ENCODE measurements at regions not wholly inside any gene's neighbourhood (a gene's known extent, or its start where the extent isn't known, plus 50 kb on each side); places are given as distances from the start of the nearest gene placed in this dataset.

GRCh38 chr12:15052691-15053090, 79.8 kb downstream of the PDE6H start:
- no peak for ATAC-seq (ENCODE audit: insufficient read depth, low read depth)

GRCh38 chr12:15056218-15056617, 83.4 kb downstream of the PDE6H start:
- H3K79me2 ChIP-seq (ENCODE audit: insufficient read depth, low read length), result no peaks in the 10 kb centered on the region
- H3K4me2 ChIP-seq (ENCODE audit: insufficient read depth, low read length), result no peak overlapping the region
- H3K9me3 ChIP-seq (ENCODE audit: insufficient read depth, low read length, severe bottlenecking), result no peaks in the 10 kb centered on the region
- no peak overlapping the region for H3K9ac ChIP-seq (ENCODE audit: low read depth, low read length)
- ATAC-seq (ENCODE audit: insufficient read depth, low read depth) (no peak), DNase-seq (no peak)
- no peak overlapping the region for H3K27ac ChIP-seq (ENCODE audit: low read length)
- H3K4me3 ChIP-seq (ENCODE audit: low read depth in 1 of 2, low read length in 2 of 2), result no peak overlapping the region
- H3K4me1 ChIP-seq (ENCODE audit: insufficient read depth, low read length), result peaks cover 8% of the 10 kb centered on the region
- no peak overlapping the region for H2AFZ ChIP-seq (ENCODE audit: low read depth, low read length)
- H4K20me1 ChIP-seq (ENCODE audit: insufficient read depth, low read length), result no peaks in the 10 kb centered on the region
- no peaks in the 10 kb centered on the region for H3K36me3 ChIP-seq (ENCODE audit: insufficient read depth, low read length)
- TF ChIP-seq EZH2 (IDR thresholded peaks at IDR 0.05; ENCODE audit: borderline replicate concordance, low read depth, low read length, severe bottlenecking) (no peak), CTCF (IDR thresholded peaks at IDR 0.05; ENCODE audit: borderline replicate concordance, extremely low read depth, low read length, poor library complexity, severe bottlenecking) (no peak)
- H3K27me3 ChIP-seq (ENCODE audit: insufficient read depth, low read length, poor library complexity), result no peaks in the 10 kb centered on the region

More at GRCh38 chr12:15052691-15053090, 79.8 kb downstream of the PDE6H start:
- no peak overlapping the region for H3K4me3 ChIP-seq (ENCODE audit: low read depth in 1 of 2, low read length in 2 of 2)
- H3K79me2 ChIP-seq (ENCODE audit: insufficient read depth, low read length), result no peaks in the 10 kb centered on the region
- H2AFZ ChIP-seq (ENCODE audit: low read depth, low read length), result no peak overlapping the region
- no peaks in the 10 kb centered on the region for H3K9me3 ChIP-seq (ENCODE audit: insufficient read depth, low read length, severe bottlenecking)
- H3K4me2 ChIP-seq (ENCODE audit: insufficient read depth, low read length), result no peak overlapping the region
- no peaks in the 10 kb centered on the region for H3K36me3 ChIP-seq (ENCODE audit: insufficient read depth, low read length)
- no peak for DNase-seq
- H4K20me1 ChIP-seq (ENCODE audit: insufficient read depth, low read length), result no peaks in the 10 kb centered on the region
- peaks cover 28% of the 10 kb centered on the region for H3K4me1 ChIP-seq (ENCODE audit: insufficient read depth, low read length)
- no peak overlapping the region for H3K27ac ChIP-seq (ENCODE audit: low read length)
- TF ChIP-seq EZH2 (IDR thresholded peaks at IDR 0.05; ENCODE audit: borderline replicate concordance, low read depth, low read length, severe bottlenecking) (no peak), CTCF (IDR thresholded peaks at IDR 0.05; ENCODE audit: borderline replicate concordance, extremely low read depth, low read length, poor library complexity, severe bottlenecking) (no peak)
- no peak overlapping the region for H3K9ac ChIP-seq (ENCODE audit: low read depth, low read length)
- no peaks in the 10 kb centered on the region for H3K27me3 ChIP-seq (ENCODE audit: insufficient read depth, low read length, poor library complexity)

Data from DND-41 (cell line).